CD4-positive, CD25-positive, alpha-beta regulatory T cell (primary cell): ENCODE measurements at regions not wholly inside any gene's neighbourhood (a gene's known extent, or its start where the extent isn't known, plus 50 kb on each side); places are given as distances from the start of the nearest gene placed in this dataset.

Experiments
- ATAC-seq, 2 donors: fragments of 150-1000 bp; cut with Tn5 transposase; one replicate each; pipeline ENCODE4 v1.10.0; 2021; ENCODE audit warnings: low read depth in 2 of 2, moderate number of reproducible peaks in 2 of 2, moderate library complexity in 1 of 2
- DNase-seq, 3 donors: peaks; one replicate each; pipeline versions ENCODE4 v3.0.0 to v3.0.0-alpha.2; 2012 to 2022; ENCODE audit warnings: mixed read lengths in 1 of 3
- H3K27ac ChIP-seq: one replicate; pipeline ENCODE4 v1.7.0; 2013; ENCODE audit warnings: mild to moderate bottlenecking, low read length; ENCODE audit not compliant: insufficient read depth, poor library complexity, severe bottlenecking
- H3K27me3 ChIP-seq: one replicate; pipeline ENCODE4 v1.7.0; 2013; ENCODE audit warnings: low read length; ENCODE audit not compliant: control insufficient read depth, insufficient read depth
- H3K36me3 ChIP-seq: one replicate; pipeline ENCODE4 v1.7.0; 2013; ENCODE audit warnings: mild to moderate bottlenecking, low read length, moderate library complexity; ENCODE audit not compliant: control insufficient read depth, insufficient read depth
- H3K4me1 ChIP-seq: 2 replicates; pipeline ENCODE4 v1.7.0; 2013; ENCODE audit warnings: mild to moderate bottlenecking, low read length; ENCODE audit not compliant: insufficient read depth, control insufficient read depth, poor library complexity, severe bottlenecking
- H3K4me3 ChIP-seq: one replicate; pipeline ENCODE4 v1.7.0; 2013; ENCODE audit warnings: low read depth, mild to moderate bottlenecking, low read length, moderate library complexity
- H3K9me3 ChIP-seq, 2 experiments: 1 replicate in 1 of 2; 2 replicates in 1 of 2; pipeline ENCODE4 v1.7.0; 2013; ENCODE audit warnings: low read length in 2 of 2, mild to moderate bottlenecking in 1 of 2, moderate library complexity in 1 of 2; ENCODE audit not compliant: control insufficient read depth in 2 of 2
- H3K27ac Mint-ChIP-seq, 3 donors: one replicate each; pipeline ENCODE4 v1.8.0; 2020 to 2022; ENCODE audit warnings: mild to moderate bottlenecking in 3 of 3, mixed read lengths in 3 of 3, moderate library complexity in 2 of 3
- H3K27me3 Mint-ChIP-seq: one replicate; pipeline ENCODE4 v1.8.0; 2022; ENCODE audit warnings: mild to moderate bottlenecking, mixed read lengths
- H3K36me3 Mint-ChIP-seq: one replicate; pipeline ENCODE4 v1.8.0; 2020; ENCODE audit warnings: mixed read lengths
- H3K4me1 Mint-ChIP-seq, 4 donors: one replicate each; pipeline ENCODE4 v1.8.0; 2020 to 2022; ENCODE audit warnings: mixed read lengths in 4 of 4, mild to moderate bottlenecking in 1 of 4
- H3K4me3 Mint-ChIP-seq, 4 donors: one replicate each; pipeline ENCODE4 v1.8.0; 2020 to 2022; ENCODE audit warnings: mild to moderate bottlenecking in 4 of 4, mixed read lengths in 4 of 4, moderate library complexity in 3 of 4
- H3K9me3 Mint-ChIP-seq, 7 donors: one replicate each; pipeline ENCODE4 v1.8.0; 2020 to 2022; ENCODE audit warnings: mixed read lengths in 7 of 7, mild to moderate bottlenecking in 3 of 7, moderate library complexity in 2 of 7

- Mint-ChIP-seq H3K4me1 (peaks cover 4 to 16% (median 9%) of the 10 kb centered on the region in 4 donors), H3K4me3 (peak overlapping the region in 2 of 4 donors; percentile 75 to 77), H3K36me3 (peaks cover under 1% of the 10 kb centered on the region), H3K27me3 (peaks cover 39% of the 10 kb centered on the region), H3K9me3 (no peaks in the 10 kb centered on the region), H3K27ac (peak overlapping the region in 1 of 3 donors; percentile 84)
- Histone ChIP-seq H3K36me3 (no peaks in the 10 kb centered on the region), H3K4me1 (peaks cover 10% of the 10 kb centered on the region), H3K27ac (no peak overlapping the region), H3K9me3 (peaks cover 0 to 2% of the 10 kb centered on the region in 2 experiments), H3K27me3 (peaks cover 4% of the 10 kb centered on the region), H3K4me3 (no peak overlapping the region)
- ATAC-seq (peak; percentile 66 to 71), DNase-seq (peak; percentile 49 to 64 (median 61))
These were observed 82.0 kb upstream of the ALOX12 start for GRCh38 chr17:6913608-6914443.

DNA sequence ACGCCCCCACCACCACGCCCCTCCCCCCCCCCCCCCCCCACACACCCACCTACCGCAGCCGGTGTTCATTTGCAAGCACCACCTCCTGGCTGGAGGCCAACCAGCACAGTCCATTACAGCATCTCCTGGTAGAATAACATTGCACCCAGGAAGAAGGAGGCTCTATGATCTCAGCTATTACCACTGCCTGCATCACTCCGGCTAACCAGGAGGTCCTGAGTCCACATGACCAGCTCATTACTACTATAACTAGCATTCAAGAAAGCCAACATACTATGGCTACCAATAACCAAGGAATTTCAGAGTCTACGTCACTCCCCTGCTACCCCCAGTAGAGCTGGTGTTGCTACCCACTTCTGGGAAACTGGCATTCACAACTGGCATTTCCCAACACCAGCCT, 81.1 kb upstream of the ALOX12 start:
- no peak for DNase-seq
- H3K27ac Mint-ChIP-seq, result no peak overlapping the region

GRCh38 chr17:6915620-6916019, 80.2 kb upstream of the ALOX12 start:
- Histone ChIP-seq H3K4me3 (no peak overlapping the region), H3K4me1 (peaks cover 10% of the 10 kb centered on the region), H3K27ac (no peak overlapping the region), H3K9me3 (peaks cover 0 to 2% of the 10 kb centered on the region in 2 experiments), H3K36me3 (no peaks in the 10 kb centered on the region), H3K27me3 (peaks cover 4% of the 10 kb centered on the region)
- no peak overlapping the region for H3K27ac Mint-ChIP-seq
- no peak overlapping the region for H3K4me3 Mint-ChIP-seq
- peaks cover 33% of the 10 kb centered on the region for H3K27me3 Mint-ChIP-seq
- no peaks in the 10 kb centered on the region for H3K9me3 Mint-ChIP-seq
- H3K4me1 Mint-ChIP-seq, result peaks cover 4 to 16% (median 8%) of the 10 kb centered on the region in 4 donors
- H3K36me3 Mint-ChIP-seq, result no peaks in the 10 kb centered on the region
- ATAC-seq (no peak), DNase-seq (no peak)

More for the DNA sequence above, 81.1 kb upstream of the ALOX12 start:
- Mint-ChIP-seq H3K4me1 (peaks cover 4 to 16% (median 8%) of the 10 kb centered on the region in 4 donors), H3K4me3 (no peak overlapping the region), H3K36me3 (no peaks in the 10 kb centered on the region), H3K27me3 (peaks cover 36% of the 10 kb centered on the region), H3K9me3 (no peaks in the 10 kb centered on the region)
- H3K4me3 ChIP-seq, result no peak overlapping the region
- ATAC-seq, result no peak
- no peaks in the 10 kb centered on the region for H3K36me3 ChIP-seq
- H3K4me1 ChIP-seq, result peaks cover 10% of the 10 kb centered on the region
- peaks cover 0 to 2% of the 10 kb centered on the region in 2 experiments for H3K9me3 ChIP-seq
- no peak overlapping the region for H3K27ac ChIP-seq
- peaks cover 4% of the 10 kb centered on the region for H3K27me3 ChIP-seq

DNA sequence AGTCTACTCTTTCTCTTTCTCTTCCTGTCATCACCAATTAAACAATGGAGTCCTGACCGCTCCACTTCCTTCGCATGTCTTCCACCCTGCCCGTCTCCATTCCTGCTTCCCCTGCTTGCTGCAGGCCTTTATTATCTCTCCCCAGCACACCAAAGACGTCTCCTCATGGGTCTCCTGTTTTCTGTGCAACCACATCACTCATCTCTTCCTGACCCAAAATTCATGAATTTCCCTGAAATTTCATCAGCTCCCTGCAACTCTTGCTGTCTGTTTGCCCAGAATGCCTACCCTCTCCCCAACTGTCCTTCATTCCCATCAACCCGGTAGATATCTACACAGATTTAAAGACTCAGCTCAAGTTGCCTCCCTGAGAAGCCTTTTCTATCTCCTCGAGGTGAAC, 76.7 kb upstream of the ALOX12 start:
- no peaks in the 10 kb centered on the region for H3K36me3 ChIP-seq
- no peak for ATAC-seq
- Mint-ChIP-seq H3K4me3 (no peak overlapping the region), H3K9me3 (no peaks in the 10 kb centered on the region), H3K36me3 (peaks cover 9% of the 10 kb centered on the region), H3K27ac (no peak overlapping the region), H3K27me3 (peaks cover 18% of the 10 kb centered on the region), H3K4me1 (peaks cover 0 to 3% (median under 1%) of the 10 kb centered on the region in 4 donors)
- no peaks in the 10 kb centered on the region for H3K27me3 ChIP-seq
- H3K4me3 ChIP-seq, result no peak overlapping the region
- H3K4me1 ChIP-seq, result peaks cover 3% of the 10 kb centered on the region
- DNase-seq, result no peak
- peaks cover 0 to 2% of the 10 kb centered on the region in 2 experiments for H3K9me3 ChIP-seq
- H3K27ac ChIP-seq, result no peak overlapping the region

DNA sequence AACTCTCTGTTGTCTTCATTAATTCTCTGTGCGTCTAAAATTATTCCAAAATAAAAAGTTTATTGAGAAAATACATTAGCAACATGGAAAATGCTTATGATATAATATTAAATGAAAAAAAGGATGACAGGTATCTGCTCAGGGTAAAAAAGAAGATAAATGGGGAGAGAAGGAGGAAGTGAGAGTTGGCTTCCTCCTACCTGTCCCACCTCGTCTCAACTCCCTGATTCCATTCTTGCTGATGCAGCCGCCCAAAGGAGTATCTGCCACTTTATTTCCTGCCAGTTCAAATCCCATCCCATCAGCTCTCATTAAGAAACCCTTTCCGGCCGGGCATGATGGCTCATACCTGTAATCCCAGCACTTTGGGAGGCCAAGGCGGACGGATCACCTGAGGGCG, 72.5 kb upstream of the ALOX12 start:
- Mint-ChIP-seq H3K4me1 (peaks cover 0 to 4% (median under 1%) of the 10 kb centered on the region in 4 donors), H3K27me3 (peaks cover 29% of the 10 kb centered on the region), H3K27ac (no peak overlapping the region), H3K9me3 (peaks cover 0 to 7% (median 0%) of the 10 kb centered on the region in 7 donors), H3K4me3 (no peak overlapping the region), H3K36me3 (peaks cover 15% of the 10 kb centered on the region)
- no peak for ATAC-seq
- H3K9me3 ChIP-seq, result peaks cover 0 to 2% of the 10 kb centered on the region in 2 experiments
- no peaks in the 10 kb centered on the region for H3K27me3 ChIP-seq
- H3K4me3 ChIP-seq, result no peak overlapping the region
- H3K36me3 ChIP-seq, result no peaks in the 10 kb centered on the region
- no peak for DNase-seq
- H3K4me1 ChIP-seq, result no peaks in the 10 kb centered on the region
- no peak overlapping the region for H3K27ac ChIP-seq

GRCh38 chr17:6924208-6924607, 71.6 kb upstream of the ALOX12 start:
- Histone ChIP-seq H3K4me1 (no peaks in the 10 kb centered on the region), H3K36me3 (no peaks in the 10 kb centered on the region), H3K4me3 (no peak overlapping the region), H3K27ac (no peak overlapping the region), H3K9me3 (peaks cover 0 to 2% of the 10 kb centered on the region in 2 experiments), H3K27me3 (no peaks in the 10 kb centered on the region)
- Mint-ChIP-seq H3K36me3 (peaks cover 15% of the 10 kb centered on the region), H3K27ac (no peak overlapping the region), H3K27me3 (peaks cover 38% of the 10 kb centered on the region), H3K4me1 (peaks cover 0 to 4% (median under 1%) of the 10 kb centered on the region in 4 donors), H3K4me3 (no peak overlapping the region), H3K9me3 (peaks cover 0 to 7% (median 0%) of the 10 kb centered on the region in 7 donors)
- DNase-seq, result no peak
- no peak for ATAC-seq

DNA sequence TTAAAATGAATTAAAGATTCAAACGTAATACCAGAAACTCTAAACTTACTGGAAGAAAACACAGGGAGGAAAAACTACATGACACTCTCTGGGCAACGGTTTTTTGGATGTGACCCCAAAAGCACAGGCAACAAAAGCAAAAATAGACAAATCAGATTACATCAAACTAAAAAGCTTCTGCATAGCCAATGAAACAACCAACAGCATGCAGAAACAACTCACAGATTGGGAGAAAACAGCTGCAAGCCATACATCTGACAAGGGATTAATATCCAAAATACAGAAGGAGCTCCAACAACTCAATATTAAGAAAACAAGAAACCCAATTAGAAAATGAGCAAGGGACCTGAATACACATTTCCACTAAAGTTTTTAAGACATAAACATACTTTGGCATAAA, 69.2 kb upstream of the ALOX12 start:
- Mint-ChIP-seq H3K9me3 (peaks cover 0 to 7% (median 0%) of the 10 kb centered on the region in 7 donors), H3K27ac (no peak overlapping the region), H3K4me1 (peaks cover 0 to 4% (median under 1%) of the 10 kb centered on the region in 4 donors), H3K27me3 (peaks cover 30% of the 10 kb centered on the region), H3K36me3 (peaks cover 6% of the 10 kb centered on the region), H3K4me3 (no peak overlapping the region)
- Histone ChIP-seq H3K4me3 (no peak overlapping the region), H3K36me3 (no peaks in the 10 kb centered on the region), H3K27me3 (no peaks in the 10 kb centered on the region), H3K4me1 (no peaks in the 10 kb centered on the region), H3K9me3 (peaks cover 0 to 2% of the 10 kb centered on the region in 2 experiments), H3K27ac (no peak overlapping the region)
- ATAC-seq (no peak), DNase-seq (no peak)
